ENCODE measurements at regions not wholly inside any gene's neighbourhood (a gene's known extent, or its start where the extent isn't known, plus 50 kb on each side); places are given as distances from the start of the nearest gene placed in this dataset.

DNA sequence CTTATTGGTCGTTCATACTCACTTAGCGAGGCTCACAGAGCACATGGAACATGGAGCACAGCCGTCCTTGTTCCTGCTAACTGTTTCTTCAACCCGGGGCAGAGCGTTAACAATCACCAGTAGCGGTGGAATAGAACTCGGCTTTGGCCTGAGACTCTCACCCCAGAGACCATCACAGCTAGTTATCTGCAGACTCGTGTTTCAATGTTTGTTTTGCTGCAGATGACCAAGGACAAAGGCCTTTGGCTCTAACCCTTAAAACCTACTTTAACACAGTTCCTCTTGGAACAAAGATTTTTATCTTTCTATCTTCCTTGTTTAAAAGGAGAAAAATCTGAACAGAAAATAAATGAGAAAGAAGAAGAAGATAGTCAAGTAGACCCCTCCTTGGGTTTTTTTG, 320.2 kb upstream of the UBE2E3 start:
- no peak overlapping the region for H3T11ph ChIP-seq (ENCODE audit: low read length)
- H4K8ac ChIP-seq (replicated peaks; ENCODE audit: insufficient read length, low read depth, low read length), result no peak overlapping the region
- H2AFZ ChIP-seq (ENCODE audit: low read length), result peak overlapping the region; percentile 22
- H4K91ac ChIP-seq (ENCODE audit: insufficient read length, low read depth, low read length), result no peak overlapping the region
- H3K14ac ChIP-seq (ENCODE audit: insufficient read depth, low read length), result no peak overlapping the region
- H3K9ac ChIP-seq (ENCODE audit: extremely low read depth, insufficient read length, low read length), result no peak overlapping the region
- H3K27me3 ChIP-seq (ENCODE audit: insufficient read depth, low read length), result no peaks in the 10 kb centered on the region
- no CpG with 5 or more reads among the region's 8 CpGs for WGBS (ENCODE audit: extremely low coverage, insufficient read length, low lambda C conversion rate)
- Mint-ChIP-seq H3K4me3 (no peak overlapping the region), H3K27ac (no peak overlapping the region), H3K9me3 (no peaks in the 10 kb centered on the region), H3K27me3 (ENCODE audit: low read depth) (no peaks in the 10 kb centered on the region), H3K36me3 (ENCODE audit: insufficient read depth in 1 of 3, low read depth in 3 of 3) (no peaks in the 10 kb centered on the region), H3K4me1 (peaks cover 2 to 12% of the 10 kb centered on the region in 2 experiments; a peak in 3 of 4 replicates)
- H3K4me1 ChIP-seq (ENCODE audit: insufficient read depth, low read length), result no peaks in the 10 kb centered on the region
- no peaks in the 10 kb centered on the region for H4K20me1 ChIP-seq (ENCODE audit: control insufficient read depth, insufficient read depth, insufficient read length)
- no peak overlapping the region for H4K5ac ChIP-seq (ENCODE audit: insufficient read length, low read depth, low read length)
- H3K56ac ChIP-seq (ENCODE audit: insufficient read length, low read depth, low read length), result no peak overlapping the region
- H3K79me2 ChIP-seq (ENCODE audit: insufficient read depth, low read length), result no peaks in the 10 kb centered on the region
- H3K23me2 ChIP-seq (ENCODE audit: insufficient read length, low read depth, low read length, poor library complexity, severe bottlenecking), result no peaks in the 10 kb centered on the region
- no peak overlapping the region for H2BK20ac ChIP-seq (ENCODE audit: low read depth, low read length, poor library complexity, severe bottlenecking)
- no peak overlapping the region for H3K4ac ChIP-seq (ENCODE audit: low read depth, low read length)
- TF ChIP-seq, protein P1, sequence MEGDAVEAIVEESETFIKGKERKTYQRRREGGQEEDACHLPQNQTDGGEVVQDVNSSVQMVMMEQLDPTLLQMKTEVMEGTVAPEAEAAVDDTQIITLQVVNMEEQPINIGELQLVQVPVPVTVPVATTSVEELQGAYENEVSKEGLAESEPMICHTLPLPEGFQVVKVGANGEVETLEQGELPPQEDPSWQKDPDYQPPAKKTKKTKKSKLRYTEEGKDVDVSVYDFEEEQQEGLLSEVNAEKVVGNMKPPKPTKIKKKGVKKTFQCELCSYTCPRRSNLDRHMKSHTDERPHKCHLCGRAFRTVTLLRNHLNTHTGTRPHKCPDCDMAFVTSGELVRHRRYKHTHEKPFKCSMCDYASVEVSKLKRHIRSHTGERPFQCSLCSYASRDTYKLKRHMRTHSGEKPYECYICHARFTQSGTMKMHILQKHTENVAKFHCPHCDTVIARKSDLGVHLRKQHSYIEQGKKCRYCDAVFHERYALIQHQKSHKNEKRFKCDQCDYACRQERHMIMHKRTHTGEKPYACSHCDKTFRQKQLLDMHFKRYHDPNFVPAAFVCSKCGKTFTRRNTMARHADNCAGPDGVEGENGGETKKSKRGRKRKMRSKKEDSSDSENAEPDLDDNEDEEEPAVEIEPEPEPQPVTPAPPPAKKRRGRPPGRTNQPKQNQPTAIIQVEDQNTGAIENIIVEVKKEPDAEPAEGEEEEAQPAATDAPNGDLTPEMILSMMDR (conservative IDR thresholded peaks at IDR 0.05), result no peak
- no peak for DNase-seq
- no peak overlapping the region for H3K18ac ChIP-seq (ENCODE audit: insufficient read length, low read depth, low read length)
- H3K9me3 ChIP-seq (ENCODE audit: control insufficient read depth, low read depth, low read length), result no peaks in the 10 kb centered on the region
- H3K79me1 ChIP-seq (ENCODE audit: insufficient read depth, low read depth, low read length, poor library complexity, severe bottlenecking), result no peaks in the 10 kb centered on the region
- no peak overlapping the region for H2BK120ac ChIP-seq (ENCODE audit: low read depth, low read length, poor library complexity, severe bottlenecking)
- no peak overlapping the region for H3K23ac ChIP-seq (ENCODE audit: insufficient read length, low read depth, low read length)
- H2BK12ac ChIP-seq (ENCODE audit: insufficient read length, low read depth, low read length), result no peak overlapping the region
- H3K4me2 ChIP-seq (ENCODE audit: insufficient read depth, insufficient read length, low read length), result no peak overlapping the region
- no peak overlapping the region for H3K27ac ChIP-seq (ENCODE audit: insufficient read length, low read depth, low read length)
- no peak overlapping the region for H2BK5ac ChIP-seq (ENCODE audit: insufficient read length, low read length)
- no peak overlapping the region for H2BK15ac ChIP-seq (ENCODE audit: low read depth, low read length)
- H2AK5ac ChIP-seq (ENCODE audit: insufficient read length, low read length), result no peak overlapping the region

Measured in H9 (cell line).